ENCODE measurements at regions not wholly inside any gene's neighbourhood (a gene's known extent, or its start where the extent isn't known, plus 50 kb on each side); places are given as distances from the start of the nearest gene placed in this dataset.

DNA sequence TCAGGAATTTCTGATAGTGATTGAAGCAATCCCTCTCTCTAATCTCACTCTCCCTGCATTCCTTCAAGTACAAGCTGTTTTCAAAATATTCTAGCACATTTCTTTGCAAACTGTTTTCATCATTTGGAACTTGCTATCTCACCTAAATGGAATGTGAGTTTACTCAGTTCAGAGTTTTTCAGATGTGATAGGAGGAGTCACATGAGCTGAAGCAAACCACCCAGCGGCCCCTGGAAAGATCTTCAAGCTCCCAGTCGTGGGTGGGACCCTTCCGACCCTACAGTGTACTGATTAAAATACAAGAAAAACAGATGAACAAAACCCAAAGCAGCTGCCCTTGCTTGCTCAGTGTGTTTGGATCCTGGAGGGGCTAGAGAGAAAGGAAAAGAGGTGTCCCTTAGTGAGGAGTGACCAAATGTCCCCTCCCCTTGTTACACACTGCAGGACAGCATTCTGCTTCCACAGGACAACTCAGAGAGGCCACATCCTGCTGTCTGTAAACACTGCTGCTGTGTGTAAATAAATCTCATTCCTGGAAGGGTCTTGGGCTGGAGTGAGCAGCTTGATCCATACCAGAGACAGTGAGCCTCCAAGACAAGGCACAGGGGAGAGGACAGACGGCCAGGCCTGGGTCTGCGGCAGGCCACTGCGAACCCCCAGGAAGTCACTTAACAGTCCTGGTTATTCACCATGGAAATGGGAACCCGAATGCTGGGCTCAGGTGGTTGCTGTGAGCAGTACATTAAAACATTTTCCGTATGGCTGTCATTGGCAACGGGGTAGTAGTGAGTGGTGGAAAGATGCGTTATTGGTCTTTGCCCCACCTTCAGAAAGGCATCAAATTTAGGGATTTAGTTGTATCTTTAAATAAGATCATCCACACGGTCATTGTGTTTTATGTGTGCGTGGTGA is 229.2 kb downstream of the RHOU start:
- TF ChIP-seq, protein P1, sequence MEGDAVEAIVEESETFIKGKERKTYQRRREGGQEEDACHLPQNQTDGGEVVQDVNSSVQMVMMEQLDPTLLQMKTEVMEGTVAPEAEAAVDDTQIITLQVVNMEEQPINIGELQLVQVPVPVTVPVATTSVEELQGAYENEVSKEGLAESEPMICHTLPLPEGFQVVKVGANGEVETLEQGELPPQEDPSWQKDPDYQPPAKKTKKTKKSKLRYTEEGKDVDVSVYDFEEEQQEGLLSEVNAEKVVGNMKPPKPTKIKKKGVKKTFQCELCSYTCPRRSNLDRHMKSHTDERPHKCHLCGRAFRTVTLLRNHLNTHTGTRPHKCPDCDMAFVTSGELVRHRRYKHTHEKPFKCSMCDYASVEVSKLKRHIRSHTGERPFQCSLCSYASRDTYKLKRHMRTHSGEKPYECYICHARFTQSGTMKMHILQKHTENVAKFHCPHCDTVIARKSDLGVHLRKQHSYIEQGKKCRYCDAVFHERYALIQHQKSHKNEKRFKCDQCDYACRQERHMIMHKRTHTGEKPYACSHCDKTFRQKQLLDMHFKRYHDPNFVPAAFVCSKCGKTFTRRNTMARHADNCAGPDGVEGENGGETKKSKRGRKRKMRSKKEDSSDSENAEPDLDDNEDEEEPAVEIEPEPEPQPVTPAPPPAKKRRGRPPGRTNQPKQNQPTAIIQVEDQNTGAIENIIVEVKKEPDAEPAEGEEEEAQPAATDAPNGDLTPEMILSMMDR (IDR thresholded peaks at IDR 0.05): no peak
- TF ChIP-seq POLR2A (IDR thresholded peaks at IDR 0.05): no peak
